Right atrium auricular region (tissue), 2 donors: ENCODE measurements at regions not wholly inside any gene's neighbourhood (a gene's known extent, or its start where the extent isn't known, plus 50 kb on each side); places are given as distances from the start of the nearest gene placed in this dataset.
A peak's percentile ranks its signal among the peaks of the same experiment; 100 is the strongest.

Experiments used
- DNase-seq: peaks from one replicate; pipeline ENCODE4 v3.0.0-alpha.2; 2019; ENCODE audit warnings: low spot score
- H3K27ac ChIP-seq, 2 donors: fragments of 200-600 bp; sonication (generic); 1 replicate in 1 of 2; 2 replicates in 1 of 2; pipeline ENCODE4 v1.5.1; 2016 to 2019
- H3K27me3 ChIP-seq, 2 donors: fragments of 200-600 bp; sonication (generic); one replicate each; pipeline versions ENCODE4 v1.5.1 to v1.6.0; 2017 to 2019
- H3K36me3 ChIP-seq: fragments of 200-600 bp; sonication (generic); one replicate; pipeline ENCODE4 v1.5.1; 2016
- H3K4me1 ChIP-seq, 2 donors: fragments of 200-600 bp; sonication (generic); one replicate each; pipeline versions ENCODE4 v1.5.1 to v1.6.0; 2017 to 2019
- H3K4me3 ChIP-seq, 2 donors: fragments of 200-600 bp; sonication (generic); 1 replicate in 1 of 2; 2 replicates in 1 of 2; pipeline ENCODE4 v1.5.1; 2017 to 2019; ENCODE audit warnings: mild to moderate bottlenecking in 1 of 2, moderate library complexity in 1 of 2
- H3K9me3 ChIP-seq, 2 donors: fragments of 200-600 bp; sonication (generic); one replicate each; pipeline ENCODE4 v1.5.1; 2019
- TF ChIP-seq, protein P1 (sequence below), 2 donors: fragments of 200-600 bp; sonication (generic); IDR thresholded peaks; one replicate each; pipeline ENCODE4 v1.5.1; 2019; ENCODE audit warnings: antibody characterized with exemption in 2 of 2

DNA sequence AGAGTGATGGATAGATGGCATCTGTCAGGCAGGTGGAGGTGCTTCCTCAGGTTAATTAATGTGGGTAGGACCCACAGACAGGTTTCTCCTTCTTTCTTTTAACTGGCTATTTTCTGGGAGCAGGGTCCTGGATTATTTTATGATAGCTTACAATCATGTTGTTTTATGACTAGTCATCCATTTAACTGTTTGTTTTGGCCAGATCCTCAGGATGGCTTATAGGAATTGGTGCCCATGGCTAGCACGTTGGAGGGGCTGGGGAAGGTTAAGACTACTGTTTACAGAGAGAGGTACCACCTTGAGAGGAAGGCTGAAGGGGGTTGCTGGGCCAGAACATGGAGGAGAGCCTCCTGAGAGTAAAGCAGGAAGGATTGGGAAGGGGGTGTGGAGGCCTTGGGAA, 78.0 kb upstream of the MGAT5 start:
- Histone ChIP-seq H3K4me3 (no peak overlapping the region), H3K27ac (peak overlapping the region; percentile 81 to 84), H3K36me3 (no peaks in the 10 kb centered on the region), H3K9me3 (no peaks in the 10 kb centered on the region), H3K27me3 (no peaks in the 10 kb centered on the region), H3K4me1 (peaks cover 0 to 86% of the 10 kb centered on the region in 2 donors)
- TF ChIP-seq, protein P1, sequence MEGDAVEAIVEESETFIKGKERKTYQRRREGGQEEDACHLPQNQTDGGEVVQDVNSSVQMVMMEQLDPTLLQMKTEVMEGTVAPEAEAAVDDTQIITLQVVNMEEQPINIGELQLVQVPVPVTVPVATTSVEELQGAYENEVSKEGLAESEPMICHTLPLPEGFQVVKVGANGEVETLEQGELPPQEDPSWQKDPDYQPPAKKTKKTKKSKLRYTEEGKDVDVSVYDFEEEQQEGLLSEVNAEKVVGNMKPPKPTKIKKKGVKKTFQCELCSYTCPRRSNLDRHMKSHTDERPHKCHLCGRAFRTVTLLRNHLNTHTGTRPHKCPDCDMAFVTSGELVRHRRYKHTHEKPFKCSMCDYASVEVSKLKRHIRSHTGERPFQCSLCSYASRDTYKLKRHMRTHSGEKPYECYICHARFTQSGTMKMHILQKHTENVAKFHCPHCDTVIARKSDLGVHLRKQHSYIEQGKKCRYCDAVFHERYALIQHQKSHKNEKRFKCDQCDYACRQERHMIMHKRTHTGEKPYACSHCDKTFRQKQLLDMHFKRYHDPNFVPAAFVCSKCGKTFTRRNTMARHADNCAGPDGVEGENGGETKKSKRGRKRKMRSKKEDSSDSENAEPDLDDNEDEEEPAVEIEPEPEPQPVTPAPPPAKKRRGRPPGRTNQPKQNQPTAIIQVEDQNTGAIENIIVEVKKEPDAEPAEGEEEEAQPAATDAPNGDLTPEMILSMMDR (IDR thresholded peaks at IDR 0.05), result no peak
- no peak for DNase-seq

GRCh38 chr2:134177351-134177931, 76.4 kb upstream of the MGAT5 start:
- TF ChIP-seq, protein P1 (IDR thresholded peaks at IDR 0.05), result no peak
- peaks cover 0 to 78% of the 10 kb centered on the region in 2 donors for H3K4me1 ChIP-seq

DNA sequence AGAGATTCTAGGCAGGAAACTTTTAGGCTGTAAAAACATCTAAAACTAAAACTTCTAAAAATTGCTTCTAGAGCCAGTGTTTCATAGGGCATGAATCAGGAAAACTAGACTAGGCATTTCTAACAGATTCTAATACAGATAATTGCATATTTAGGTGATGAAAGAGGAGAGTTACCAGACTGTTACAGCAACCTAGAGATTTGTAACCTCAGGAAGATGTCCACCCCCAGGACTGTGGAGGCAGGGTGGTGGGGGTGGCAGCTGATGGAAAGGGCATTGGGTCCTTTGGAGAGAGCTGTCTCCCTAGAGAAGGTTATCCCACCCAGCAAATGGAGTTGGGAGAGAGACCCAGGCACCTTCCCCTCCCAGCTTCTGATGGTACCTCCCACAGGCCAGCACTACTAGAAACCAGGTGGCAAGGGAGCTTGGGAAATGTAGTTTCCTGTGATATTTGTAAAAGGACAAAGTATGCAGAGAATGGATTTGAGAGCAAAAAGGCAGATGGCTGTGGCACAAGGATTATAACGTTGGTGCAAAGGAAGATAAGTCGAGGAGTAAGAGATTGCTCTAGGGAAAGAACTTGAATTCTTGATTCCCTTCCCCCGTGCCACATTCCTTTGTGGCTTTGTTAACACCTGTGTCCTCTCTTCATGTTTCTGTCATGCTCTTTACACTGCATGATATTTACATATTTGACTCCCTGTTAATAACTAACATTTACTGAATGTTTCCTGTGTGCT, 75.6 kb upstream of the MGAT5 start:
- H3K27ac ChIP-seq, result peak overlapping the region in 1 of 2 donors; percentile 84
- TF ChIP-seq, protein P1 (IDR thresholded peaks at IDR 0.05), result no peak
- no peaks in the 10 kb centered on the region for H3K9me3 ChIP-seq
- DNase-seq, result no peak
- H3K4me3 ChIP-seq, result no peak overlapping the region
- H3K4me1 ChIP-seq, result peaks cover 0 to 71% of the 10 kb centered on the region in 2 donors
- no peaks in the 10 kb centered on the region for H3K36me3 ChIP-seq
- no peaks in the 10 kb centered on the region for H3K27me3 ChIP-seq

More at GRCh38 chr2:134177351-134177931, 76.4 kb upstream of the MGAT5 start:
- Histone ChIP-seq H3K4me3 (no peak overlapping the region), H3K36me3 (no peaks in the 10 kb centered on the region), H3K27me3 (no peaks in the 10 kb centered on the region), H3K27ac (peak overlapping the region; percentile 54 to 84), H3K9me3 (no peaks in the 10 kb centered on the region)
- DNase-seq, result peak; percentile 51

GRCh38 chr2:134181219-134181618, 72.7 kb upstream of the MGAT5 start:
- no peaks in the 10 kb centered on the region for H3K27me3 ChIP-seq
- H3K4me3 ChIP-seq, result no peak overlapping the region
- TF ChIP-seq, protein P1 (IDR thresholded peaks at IDR 0.05), result no peak
- H3K27ac ChIP-seq, result no peak overlapping the region
- H3K36me3 ChIP-seq, result no peaks in the 10 kb centered on the region
- H3K9me3 ChIP-seq, result no peaks in the 10 kb centered on the region
- peaks cover 0 to 61% of the 10 kb centered on the region in 2 donors for H3K4me1 ChIP-seq
- DNase-seq, result no peak

- no peak for DNase-seq
- TF ChIP-seq, protein P1 (IDR thresholded peaks at IDR 0.05), result no peak
- Histone ChIP-seq H3K9me3 (no peaks in the 10 kb centered on the region), H3K27ac (no peak overlapping the region), H3K4me1 (peaks cover 0 to 59% of the 10 kb centered on the region in 2 donors), H3K36me3 (no peaks in the 10 kb centered on the region), H3K4me3 (no peak overlapping the region), H3K27me3 (no peaks in the 10 kb centered on the region)
Observed at GRCh38 chr2:134183679-134184078, 70.2 kb upstream of the MGAT5 start.
